ENCODE measurements at regions not wholly inside any gene's neighbourhood (a gene's known extent, or its start where the extent isn't known, plus 50 kb on each side); places are given as distances from the start of the nearest gene placed in this dataset.
"Not testable (repeated sequence)": the region's sequence is repeated elsewhere in the genome, so short reads cannot be mapped to it uniquely, and the experiment has no call there.

- Histone ChIP-seq H3K27ac (no peak overlapping the region), H3K27me3 (ENCODE audit: control insufficient read depth, insufficient read depth, low read length) (no peaks in the 10 kb centered on the region), H2AFZ (no peak overlapping the region), H3K9ac (no peak overlapping the region), H3K4me2 (ENCODE audit: low read length) (no peak overlapping the region), H3K4me1 (no peaks in the 10 kb centered on the region), H3K79me2 (no peaks in the 10 kb centered on the region), H3K9me3 (ENCODE audit: control insufficient read depth, low read length) (no peaks in the 10 kb centered on the region), H3K36me3 (ENCODE audit: control insufficient read depth, insufficient read depth, low read length) (no peaks in the 10 kb centered on the region), H3K4me3 (ENCODE audit: low read depth, low read length) (no peak overlapping the region)
- TF ChIP-seq CTCF (IDR thresholded peaks at IDR 0.05) = no peak
Measured at GRCh38 chr9:7739595-7739994, 60.0 kb downstream of the DMAC1 start.

- Histone ChIP-seq H3K4me3 (ENCODE audit: low read depth, low read length) (no peak overlapping the region), H3K9ac (no peak overlapping the region), H3K27me3 (ENCODE audit: control insufficient read depth, insufficient read depth, low read length) (no peaks in the 10 kb centered on the region), H3K36me3 (ENCODE audit: control insufficient read depth, insufficient read depth, low read length) (no peaks in the 10 kb centered on the region), H3K79me2 (no peaks in the 10 kb centered on the region), H3K9me3 (ENCODE audit: control insufficient read depth, low read length) (no peaks in the 10 kb centered on the region), H3K27ac (no peak overlapping the region), H3K4me2 (ENCODE audit: low read length) (no peak overlapping the region), H3K4me1 (no peaks in the 10 kb centered on the region), H2AFZ (no peak overlapping the region)
- TF ChIP-seq CTCF (IDR thresholded peaks at IDR 0.05) = no peak
Measured at GRCh38 chr9:7735311-7735710, 64.3 kb downstream of the DMAC1 start.

- Histone ChIP-seq H3K9ac (no peak overlapping the region), H2AFZ (no peak overlapping the region), H3K27ac (no peak overlapping the region), H3K4me3 (ENCODE audit: low read depth, low read length) (no peak overlapping the region), H3K9me3 (ENCODE audit: control insufficient read depth, low read length) (no peaks in the 10 kb centered on the region), H3K79me2 (no peaks in the 10 kb centered on the region), H3K27me3 (ENCODE audit: control insufficient read depth, insufficient read depth, low read length) (no peaks in the 10 kb centered on the region), H3K4me1 (no peaks in the 10 kb centered on the region), H3K36me3 (ENCODE audit: control insufficient read depth, insufficient read depth, low read length) (no peaks in the 10 kb centered on the region), H3K4me2 (ENCODE audit: low read length) (no peak overlapping the region)
- no peak for TF ChIP-seq CTCF (IDR thresholded peaks at IDR 0.05)
Measured at GRCh38 chr9:7730164-7730445, 69.5 kb downstream of the DMAC1 start.

GRCh38 chr9:7729371-7730163, 70.0 kb downstream of the DMAC1 start:
- Histone ChIP-seq H3K9ac (no peak overlapping the region), H3K4me2 (ENCODE audit: low read length) (no peak overlapping the region), H3K27ac (no peak overlapping the region), H3K4me1 (no peaks in the 10 kb centered on the region), H3K9me3 (ENCODE audit: control insufficient read depth, low read length) (no peaks in the 10 kb centered on the region), H3K36me3 (ENCODE audit: control insufficient read depth, insufficient read depth, low read length) (no peaks in the 10 kb centered on the region), H3K27me3 (ENCODE audit: control insufficient read depth, insufficient read depth, low read length) (no peaks in the 10 kb centered on the region), H2AFZ (no peak overlapping the region), H3K79me2 (no peaks in the 10 kb centered on the region), H3K4me3 (ENCODE audit: low read depth, low read length) (no peak overlapping the region)
- no peak for TF ChIP-seq CTCF (IDR thresholded peaks at IDR 0.05)

- Histone ChIP-seq H3K4me3 (ENCODE audit: low read depth, low read length) (no peak overlapping the region), H3K79me2 (no peaks in the 10 kb centered on the region), H3K4me1 (no peaks in the 10 kb centered on the region), H3K36me3 (ENCODE audit: control insufficient read depth, insufficient read depth, low read length) (no peaks in the 10 kb centered on the region), H2AFZ (no peak overlapping the region), H3K27me3 (ENCODE audit: control insufficient read depth, insufficient read depth, low read length) (no peaks in the 10 kb centered on the region), H3K9ac (no peak overlapping the region), H3K4me2 (ENCODE audit: low read length) (no peak overlapping the region), H3K27ac (no peak overlapping the region), H3K9me3 (ENCODE audit: control insufficient read depth, low read length) (no peaks in the 10 kb centered on the region)
- no peak for TF ChIP-seq CTCF (IDR thresholded peaks at IDR 0.05)
Measured at GRCh38 chr9:7721291-7721690, 78.3 kb downstream of the DMAC1 start.

- H3K4me1 ChIP-seq; H3K27ac ChIP-seq; H2AFZ ChIP-seq; H3K27me3 ChIP-seq (ENCODE audit: control insufficient read depth, insufficient read depth, low read length); H3K9ac ChIP-seq; H3K79me2 ChIP-seq; H3K4me2 ChIP-seq (ENCODE audit: low read length); H3K9me3 ChIP-seq (ENCODE audit: control insufficient read depth, low read length); H3K4me3 ChIP-seq (ENCODE audit: low read depth, low read length); H3K36me3 ChIP-seq (ENCODE audit: control insufficient read depth, insufficient read depth, low read length): not testable (repeated sequence)
Measured at GRCh38 chr9:7713088-7713487, 86.5 kb downstream of the DMAC1 start.
